ENCODE measurements at regions not wholly inside any gene's neighbourhood (a gene's known extent, or its start where the extent isn't known, plus 50 kb on each side); places are given as distances from the start of the nearest gene placed in this dataset.

- no peak for TF ChIP-seq CTCF (IDR thresholded peaks at IDR 0.05)
These were observed 64.9 kb upstream of the FOXG1 start for GRCh38 chr14:28701733-28702132.

DNA sequence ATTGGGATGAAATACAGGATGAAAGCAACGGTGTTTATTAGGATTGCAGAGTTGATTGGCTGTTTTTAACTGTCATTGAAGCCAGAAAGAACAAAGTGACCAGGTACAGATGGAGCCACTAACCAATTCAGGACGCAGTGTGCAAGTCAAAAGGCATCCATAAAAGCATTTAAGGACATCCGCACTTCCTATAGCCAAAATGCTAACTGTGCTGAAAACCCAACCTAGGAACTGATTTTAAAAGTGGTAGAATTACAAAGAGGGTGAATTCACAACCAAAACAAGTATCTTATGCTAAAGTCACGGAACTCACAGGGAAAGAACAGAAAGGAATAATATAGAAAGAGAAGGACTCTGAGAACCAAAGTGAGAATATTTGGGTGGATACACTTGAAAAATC lies 63.1 kb upstream of the FOXG1 start:
- no peak for TF ChIP-seq CTCF (IDR thresholded peaks at IDR 0.05)

DNA sequence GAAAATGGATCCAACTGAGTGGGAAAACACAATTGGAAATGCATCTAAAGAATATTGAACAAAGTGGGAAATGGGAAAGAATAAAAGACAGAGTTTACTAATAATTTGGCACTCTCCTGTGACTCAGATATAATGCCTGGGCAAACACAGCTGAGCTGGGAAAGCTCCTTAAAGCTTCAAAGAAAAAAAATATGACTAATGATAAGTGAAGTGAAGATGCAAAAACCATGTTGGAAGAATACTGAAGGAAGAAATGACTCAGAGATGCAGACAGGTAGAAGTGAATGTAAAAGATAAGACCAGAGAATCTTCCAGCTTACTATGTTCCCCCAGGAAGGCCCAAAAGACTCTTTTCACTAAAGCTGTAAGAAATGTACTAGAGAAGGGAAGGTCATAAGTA lies 62.4 kb upstream of the FOXG1 start:
- no peak for TF ChIP-seq CTCF (IDR thresholded peaks at IDR 0.05)

GRCh38 chr14:28707814-28708213 lies 58.8 kb upstream of the FOXG1 start:
- no peak for TF ChIP-seq CTCF (IDR thresholded peaks at IDR 0.05)

DNA sequence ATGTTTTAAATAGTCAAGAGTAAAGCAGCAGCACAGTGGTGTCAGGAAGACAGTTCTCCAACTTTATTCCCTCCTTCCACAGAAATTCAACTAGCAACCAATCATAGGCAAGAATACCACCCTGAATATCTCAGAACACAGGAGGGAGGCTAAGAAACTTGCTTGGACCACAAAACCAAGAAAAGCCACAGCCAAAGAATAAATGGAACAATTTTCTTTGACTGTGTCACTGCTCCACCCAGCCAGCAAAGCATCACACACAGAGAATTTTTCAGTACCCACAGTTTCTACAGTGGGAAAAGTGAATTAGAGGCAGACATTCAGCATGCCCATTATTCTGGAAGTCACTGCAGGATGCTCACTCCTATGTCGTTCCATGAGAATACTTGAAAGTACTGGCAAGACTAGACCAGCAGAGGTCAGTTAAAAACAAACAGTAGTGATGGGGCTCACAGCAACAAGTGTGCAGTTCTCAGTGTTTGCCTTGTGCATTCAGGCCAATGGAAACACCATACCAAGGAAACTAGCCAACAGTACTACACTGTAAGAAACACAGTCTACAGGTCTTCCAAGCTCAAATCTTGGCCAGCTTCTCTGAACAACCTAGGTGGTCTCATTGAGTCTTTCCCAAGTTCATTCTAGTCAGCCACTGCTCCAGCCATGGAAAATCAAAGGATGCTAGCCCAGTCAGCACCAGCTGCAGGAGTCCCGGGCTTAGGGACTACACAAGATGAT lies 56.8 kb upstream of the FOXG1 start:
- no peak for TF ChIP-seq CTCF (IDR thresholded peaks at IDR 0.05)

Data from LNCAP (cell line).